Astrocyte of the spinal cord (primary cell): ENCODE measurements at regions not wholly inside any gene's neighbourhood (a gene's known extent, or its start where the extent isn't known, plus 50 kb on each side); places are given as distances from the start of the nearest gene placed in this dataset.

ENCODE experiments used
- DNase-seq: peaks from one replicate; pipeline ENCODE4 v3.0.0; 2011; ENCODE audit warnings: low read depth, low spot score
- H3K4me3 ChIP-seq: 2 replicates; pipeline ENCODE4 v1.5.1; 2011; ENCODE audit warnings: low read depth, mild to moderate bottlenecking, low read length, moderate library complexity
- CTCF ChIP-seq: IDR thresholded peaks from 2 replicates; pipeline ENCODE4 v1.5.1; 2012; ENCODE audit warnings: low read depth, mild to moderate bottlenecking, low read length, inconsistent platforms
- in situ Hi-C: cut with HindIII; loops from 2 replicates; pipeline ENCODE4 v1.10.0; 2017; ENCODE audit warnings: low sequenced_read_pairs

GRCh38 chr11:130615561-130615960 is 167.1 kb downstream of the ADAMTS15 start:
- no peak overlapping the region for H3K4me3 ChIP-seq
- no peak for DNase-seq
- in situ Hi-C loops = no loop called here
- TF ChIP-seq CTCF = no peak

- in situ Hi-C loops = no loop called here
- no peak overlapping the region for H3K4me3 ChIP-seq
- no peak for TF ChIP-seq CTCF
- no peak for DNase-seq
These were observed 168.1 kb downstream of the ADAMTS15 start for GRCh38 chr11:130616573-130616972.

- no peak for DNase-seq
- no peak for TF ChIP-seq CTCF
- no peak overlapping the region for H3K4me3 ChIP-seq
- in situ Hi-C loops = no loop called here
These were observed 168.6 kb downstream of the ADAMTS15 start for GRCh38 chr11:130617001-130617400.

GRCh38 chr11:130620548-130620947 is 172.1 kb downstream of the ADAMTS15 start:
- DNase-seq = no peak
- no peak overlapping the region for H3K4me3 ChIP-seq
- in situ Hi-C loops = no loop called here
- no peak for TF ChIP-seq CTCF

- no peak for TF ChIP-seq CTCF
- no peak overlapping the region for H3K4me3 ChIP-seq
- in situ Hi-C loops = no loop called here
- no peak for DNase-seq
These were observed 173.7 kb downstream of the ADAMTS15 start for GRCh38 chr11:130622141-130622542.

- no peak overlapping the region for H3K4me3 ChIP-seq
- peak; percentile 22 for TF ChIP-seq CTCF
- in situ Hi-C loops = no loop called here
These were observed 175.5 kb downstream of the ADAMTS15 start for GRCh38 chr11:130623670-130624668.

More at GRCh38 chr11:130623670-130624668, 175.5 kb downstream of the ADAMTS15 start:
- peak; percentile 74 for DNase-seq
